ENCODE measurements at regions not wholly inside any gene's neighbourhood (a gene's known extent, or its start where the extent isn't known, plus 50 kb on each side); places are given as distances from the start of the nearest gene placed in this dataset.
"Not testable (repeated sequence)": the region's sequence is repeated elsewhere in the genome, so short reads cannot be mapped to it uniquely, and the experiment has no call there.

- DNase-seq (ENCODE audit: low spot score): no peak
Measured at GRCh38 chr2:241982706-241983570, 113.4 kb downstream of the RTP5 start.

GRCh38 chr2:241983571-241984270 is 114.2 kb downstream of the RTP5 start:
- no peak for DNase-seq (ENCODE audit: low spot score)

- DNase-seq (ENCODE audit: low spot score): no peak
Measured at GRCh38 chr2:241984271-241984655, 114.7 kb downstream of the RTP5 start.

GRCh38 chr2:241984658-241985057 is 115.1 kb downstream of the RTP5 start:
- no peak for DNase-seq (ENCODE audit: low spot score)

- not testable (repeated sequence) for DNase-seq (ENCODE audit: low spot score)
Measured at GRCh38 chr2:241985161-241985985, 115.8 kb downstream of the RTP5 start.

- no peak for DNase-seq (ENCODE audit: low spot score)
Measured at GRCh38 chr2:241985986-241986329, 116.4 kb downstream of the RTP5 start.

- DNase-seq (ENCODE audit: low spot score): no peak
Measured at GRCh38 chr2:241986836-241987641, 117.5 kb downstream of the RTP5 start.

GRCh38 chr2:241987726-241988125 is 118.2 kb downstream of the RTP5 start:
- no peak for DNase-seq (ENCODE audit: low spot score)

GRCh38 chr2:241988146-241988545 is 118.6 kb downstream of the RTP5 start:
- no peak for DNase-seq (ENCODE audit: low spot score)

- no peak for DNase-seq (ENCODE audit: low spot score)
Measured at GRCh38 chr2:241989074-241989473, 119.5 kb downstream of the RTP5 start.

- no peak for DNase-seq (ENCODE audit: low spot score)
Measured at GRCh38 chr2:241990466-241990865, 120.9 kb downstream of the RTP5 start.

GRCh38 chr2:241991299-241991698 is 121.8 kb downstream of the RTP5 start:
- no peak for DNase-seq (ENCODE audit: low spot score)

- no peak for DNase-seq (ENCODE audit: low spot score)
Measured at GRCh38 chr2:241992753-241993152, 123.2 kb downstream of the RTP5 start.

GRCh38 chr2:241993386-241994005 is 124.0 kb downstream of the RTP5 start:
- no peak for DNase-seq (ENCODE audit: low spot score)

GRCh38 chr2:241994086-241994485 is 124.6 kb downstream of the RTP5 start:
- DNase-seq (ENCODE audit: low spot score): no peak

- no peak for DNase-seq (ENCODE audit: low spot score)
Measured at GRCh38 chr2:241994556-241995213, 125.2 kb downstream of the RTP5 start.

GRCh38 chr2:241996100-241996499 is 126.6 kb downstream of the RTP5 start:
- DNase-seq (ENCODE audit: low spot score): no peak

GRCh38 chr2:241997017-241997416 is 127.5 kb downstream of the RTP5 start:
- no peak for DNase-seq (ENCODE audit: low spot score)

GRCh38 chr2:241999184-241999583 is 129.7 kb downstream of the RTP5 start:
- no peak for DNase-seq (ENCODE audit: low spot score)

- no peak for DNase-seq (ENCODE audit: low spot score)
Measured at GRCh38 chr2:242001853-242002252, 132.3 kb downstream of the RTP5 start.

- DNase-seq (ENCODE audit: low spot score): no peak
Measured at GRCh38 chr2:242002944-242003343, 133.4 kb downstream of the RTP5 start.

Measured in hepatic stellate cell (primary cell).